ENCODE measurements at regions not wholly inside any gene's neighbourhood (a gene's known extent, or its start where the extent isn't known, plus 50 kb on each side); places are given as distances from the start of the nearest gene placed in this dataset.

DNA sequence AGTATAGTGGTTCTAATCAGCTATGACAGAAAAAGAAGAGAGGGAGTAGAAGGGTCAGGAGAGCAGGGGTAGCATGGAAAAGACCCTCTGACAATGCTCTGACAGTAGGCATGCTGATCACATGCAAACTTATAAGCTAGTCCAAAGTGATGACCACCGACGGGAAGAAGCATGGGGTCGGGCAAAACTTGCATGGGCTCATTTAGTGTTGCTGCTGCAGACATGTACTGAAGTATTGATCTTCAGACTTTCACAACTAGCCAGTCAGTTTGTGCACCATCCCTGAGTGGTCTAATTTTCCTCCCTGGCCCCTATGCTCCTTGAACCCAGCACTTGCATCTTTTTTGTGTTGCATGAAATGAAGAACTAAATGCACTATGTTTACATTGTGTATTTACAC lies 225.4 kb downstream of the SYK start:
- ATAC-seq (no peak), DNase-seq (no peak)
- H3K4me3 Mint-ChIP-seq: no peak overlapping the region
- H3K4me1 Mint-ChIP-seq: no peaks in the 10 kb centered on the region
- H3K27ac Mint-ChIP-seq: peak overlapping the region in 1 of 2 donors; percentile 5
- H3K9me3 Mint-ChIP-seq: peaks cover 0 to 6% of the 10 kb centered on the region in 2 donors
- peaks cover 56% of the 10 kb centered on the region for H3K27me3 Mint-ChIP-seq

DNA sequence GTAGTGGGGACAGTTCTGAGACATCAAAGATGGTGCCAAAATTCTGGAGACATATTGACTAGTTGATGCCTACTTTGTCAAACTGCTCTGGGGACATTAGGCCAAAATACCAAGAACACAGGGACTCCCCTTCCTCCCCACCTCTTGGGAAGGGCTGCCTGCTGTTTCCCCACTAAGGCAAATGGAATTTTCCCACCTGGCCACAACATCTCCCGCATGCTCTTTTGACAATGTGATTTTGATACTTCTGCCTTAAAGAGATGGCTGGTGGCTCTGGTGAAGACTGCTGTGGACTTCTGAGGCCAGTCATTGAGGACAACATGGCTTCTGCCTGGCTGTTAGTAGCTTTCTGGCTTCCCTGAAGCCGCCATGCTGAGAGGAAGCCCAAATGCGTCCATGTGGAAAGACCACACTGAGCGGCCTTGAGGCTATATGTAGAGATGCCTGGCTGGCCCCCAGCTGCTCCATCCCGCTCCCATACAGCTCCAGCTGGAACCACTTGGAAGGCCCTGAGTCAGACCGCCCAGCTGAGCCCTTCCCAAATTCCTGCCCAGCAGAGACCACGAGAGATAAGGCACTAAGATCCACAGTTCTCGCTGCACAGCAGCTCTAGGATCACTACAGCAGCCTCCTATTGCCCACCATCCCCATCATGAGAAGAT lies 226.7 kb downstream of the SYK start:
- DNase-seq (no peak), ATAC-seq (no peak)
- Mint-ChIP-seq H3K4me3 (no peak overlapping the region), H3K4me1 (no peaks in the 10 kb centered on the region), H3K9me3 (no peaks in the 10 kb centered on the region), H3K27me3 (peaks cover 49% of the 10 kb centered on the region), H3K27ac (no peak overlapping the region)

DNA sequence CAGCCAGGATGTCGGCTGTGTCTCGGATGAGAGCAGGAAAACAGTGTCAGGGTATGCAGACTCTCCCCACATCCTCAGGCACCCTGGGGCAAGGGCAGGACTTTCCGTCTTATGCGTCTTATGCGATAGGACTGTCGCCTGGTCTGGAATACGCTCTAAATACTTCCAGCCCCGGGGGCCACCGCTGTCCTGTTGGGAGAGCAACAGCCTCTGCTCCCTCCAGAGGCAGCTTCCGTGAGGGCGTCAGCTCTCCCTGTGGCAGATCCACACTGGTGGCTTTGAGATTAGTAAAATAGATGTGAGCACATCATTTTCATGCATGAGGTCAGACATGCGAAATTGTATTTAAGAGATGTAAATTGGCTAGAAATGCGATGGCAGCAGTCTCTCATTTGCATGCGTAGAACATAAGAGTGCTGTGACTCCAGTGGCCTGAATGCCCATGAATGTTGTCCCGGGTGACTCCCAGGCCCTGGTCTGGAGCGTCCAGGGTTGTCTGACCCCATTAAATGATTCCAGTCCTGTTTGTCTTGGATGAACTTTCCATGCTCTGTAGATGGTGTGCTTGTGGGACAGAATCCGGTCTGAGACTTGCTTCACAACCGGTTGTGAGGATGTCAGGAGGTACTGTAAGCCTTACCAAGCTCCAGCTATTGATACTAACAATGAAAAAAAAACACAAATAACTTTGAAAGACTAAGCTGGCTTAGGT lies 228.2 kb downstream of the SYK start:
- no peak for ATAC-seq
- no peaks in the 10 kb centered on the region for H3K9me3 Mint-ChIP-seq
- peaks cover 39% of the 10 kb centered on the region for H3K27me3 Mint-ChIP-seq
- H3K27ac Mint-ChIP-seq: no peak overlapping the region
- no peak for DNase-seq
- no peak overlapping the region for H3K4me3 Mint-ChIP-seq
- H3K4me1 Mint-ChIP-seq: peaks cover 5% of the 10 kb centered on the region

DNA sequence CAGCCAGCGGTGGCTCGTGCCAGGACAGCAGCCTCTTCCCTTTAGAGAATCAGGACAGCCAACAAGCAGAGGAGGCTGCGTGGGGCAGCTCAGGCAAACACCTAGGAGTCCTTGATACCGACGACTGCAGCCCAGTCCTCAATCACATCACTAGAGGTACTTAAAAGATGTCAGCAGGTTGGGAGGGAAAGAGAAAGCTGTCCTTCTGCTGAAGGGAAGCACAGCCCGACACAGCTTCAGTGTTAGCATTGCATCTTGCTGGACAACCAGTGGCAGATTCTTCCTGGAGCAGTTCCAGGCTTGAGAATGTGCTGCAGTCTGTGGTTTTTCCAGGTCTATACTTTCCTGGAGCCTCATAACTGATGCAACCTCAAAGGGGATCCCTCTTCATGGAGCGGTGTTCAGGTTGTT lies 230.5 kb downstream of the SYK start:
- H3K27ac Mint-ChIP-seq: no peak overlapping the region
- no peak overlapping the region for H3K4me3 Mint-ChIP-seq
- peaks cover 49% of the 10 kb centered on the region for H3K27me3 Mint-ChIP-seq
- H3K9me3 Mint-ChIP-seq: no peaks in the 10 kb centered on the region
- DNase-seq: no peak
- ATAC-seq: no peak
- peaks cover 25% of the 10 kb centered on the region for H3K4me1 Mint-ChIP-seq

DNA sequence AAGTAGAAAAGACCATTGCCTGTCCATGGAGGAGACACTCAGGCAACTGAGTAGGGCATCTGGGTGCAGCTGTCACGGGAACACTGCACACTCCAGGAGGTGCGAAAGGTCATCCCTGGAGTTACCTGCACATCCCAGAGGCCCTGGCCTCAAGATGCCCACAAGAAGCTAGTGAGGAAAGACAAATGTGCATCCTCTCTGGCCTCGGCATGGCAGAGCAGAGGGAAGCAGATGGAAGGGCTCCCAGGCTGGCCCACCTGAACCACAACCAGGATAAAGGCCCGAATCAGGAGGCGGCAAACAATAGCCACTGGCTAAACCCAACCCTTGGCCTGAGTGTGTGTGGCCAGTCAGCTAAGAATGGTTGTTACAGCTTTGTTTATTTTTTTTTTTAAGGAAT lies 231.7 kb downstream of the SYK start:
- ATAC-seq (no peak), DNase-seq (no peak)
- no peak overlapping the region for H3K4me3 Mint-ChIP-seq
- H3K4me1 Mint-ChIP-seq: peaks cover 36% of the 10 kb centered on the region
- no peaks in the 10 kb centered on the region for H3K9me3 Mint-ChIP-seq
- H3K27me3 Mint-ChIP-seq: peaks cover 58% of the 10 kb centered on the region
- no peak overlapping the region for H3K27ac Mint-ChIP-seq

DNA sequence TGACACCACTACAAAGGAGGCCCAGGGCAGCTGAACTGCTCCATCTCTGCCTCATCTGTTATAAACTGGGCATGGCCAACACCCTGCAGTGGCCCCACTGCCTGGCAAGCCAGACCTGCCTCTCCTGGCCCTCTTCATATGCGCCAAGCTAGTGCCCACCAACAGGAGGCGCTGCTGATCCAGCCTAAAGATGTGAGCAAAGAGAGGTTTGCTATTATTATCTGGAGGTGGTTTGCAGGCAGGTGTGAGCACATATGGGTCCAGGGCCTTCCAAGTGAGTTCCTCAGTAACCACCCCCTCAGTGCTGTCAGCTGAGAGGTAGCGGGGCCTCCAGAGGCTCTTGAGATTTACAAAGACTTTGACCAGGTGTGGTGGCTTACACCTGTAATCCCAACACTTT lies 232.2 kb downstream of the SYK start:
- Mint-ChIP-seq H3K9me3 (no peaks in the 10 kb centered on the region), H3K4me3 (no peak overlapping the region), H3K4me1 (peaks cover 41% of the 10 kb centered on the region), H3K27me3 (peaks cover 58% of the 10 kb centered on the region), H3K27ac (no peak overlapping the region)
- peak; percentile 44 for ATAC-seq
- peak; percentile 60 to 70 for DNase-seq

DNA sequence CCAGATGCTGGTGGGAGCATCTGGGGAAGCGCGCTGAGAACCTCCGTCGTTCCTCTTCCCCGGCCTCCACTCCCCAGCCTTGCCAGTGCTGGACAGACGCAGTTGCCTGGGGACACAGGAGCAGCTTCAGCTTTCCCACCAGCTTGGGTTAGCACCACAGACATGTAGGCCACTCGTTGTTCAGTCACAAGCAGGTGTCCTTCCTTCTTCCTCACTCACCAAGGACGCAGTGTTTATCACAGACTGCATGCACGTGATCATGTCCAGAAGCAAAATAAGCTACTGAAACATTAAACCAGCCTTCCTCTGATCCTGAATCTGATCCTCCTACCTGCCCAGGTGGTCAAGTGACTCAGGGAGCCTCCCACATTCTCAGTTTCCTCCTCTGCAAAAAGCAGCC lies 232.9 kb downstream of the SYK start:
- Mint-ChIP-seq H3K9me3 (no peaks in the 10 kb centered on the region), H3K27me3 (peaks cover 51% of the 10 kb centered on the region), H3K4me3 (no peak overlapping the region), H3K27ac (no peak overlapping the region), H3K4me1 (peaks cover 48% of the 10 kb centered on the region)
- no peak for ATAC-seq
- DNase-seq: no peak

DNA sequence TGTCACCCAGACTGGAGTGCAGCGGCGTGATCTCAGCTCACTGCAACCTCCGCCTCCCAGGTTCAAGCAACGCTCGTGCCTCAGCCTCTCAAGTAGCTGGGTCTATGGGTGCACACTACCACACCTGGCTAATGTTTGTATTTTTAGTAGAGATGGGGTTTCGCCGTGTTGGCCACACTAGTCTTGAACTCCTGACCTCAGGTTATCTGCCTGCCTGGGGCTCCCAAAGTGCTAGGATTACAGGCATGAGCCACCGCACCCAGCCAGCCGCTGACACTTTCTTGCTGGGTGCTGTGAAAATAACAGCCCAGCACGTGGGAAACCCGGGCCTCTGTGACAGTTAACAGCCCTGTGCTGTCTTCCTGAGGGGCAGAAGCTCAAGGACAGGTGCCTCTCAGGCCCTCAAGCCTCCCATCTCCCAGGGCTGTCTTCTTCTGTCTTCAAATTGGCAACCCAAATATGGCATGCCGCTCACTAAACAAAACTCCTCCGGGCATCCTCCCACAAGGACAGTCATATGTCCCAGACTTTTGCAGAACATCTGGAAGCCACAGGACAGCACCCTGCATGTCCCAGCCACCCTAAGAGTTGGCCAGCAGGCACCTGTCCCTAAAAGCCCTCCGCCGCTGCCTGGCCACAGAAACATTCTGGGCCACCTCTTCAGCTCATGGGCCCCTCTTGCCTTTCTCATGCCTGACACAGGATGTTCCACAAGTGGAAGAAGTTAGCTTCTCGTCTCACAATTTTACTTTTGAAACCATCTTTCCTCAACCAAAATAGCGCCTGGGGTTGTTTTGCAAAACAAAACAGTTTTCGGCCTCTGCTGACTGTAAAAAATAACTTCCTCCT lies 233.6 kb downstream of the SYK start:
- H3K9me3 Mint-ChIP-seq: no peaks in the 10 kb centered on the region
- no peak overlapping the region for H3K4me3 Mint-ChIP-seq
- DNase-seq (no peak), ATAC-seq (no peak)
- H3K4me1 Mint-ChIP-seq: peaks cover 55% of the 10 kb centered on the region
- peak overlapping the region; percentile 78 to 81 for H3K27ac Mint-ChIP-seq
- H3K27me3 Mint-ChIP-seq: peaks cover 54% of the 10 kb centered on the region

DNA sequence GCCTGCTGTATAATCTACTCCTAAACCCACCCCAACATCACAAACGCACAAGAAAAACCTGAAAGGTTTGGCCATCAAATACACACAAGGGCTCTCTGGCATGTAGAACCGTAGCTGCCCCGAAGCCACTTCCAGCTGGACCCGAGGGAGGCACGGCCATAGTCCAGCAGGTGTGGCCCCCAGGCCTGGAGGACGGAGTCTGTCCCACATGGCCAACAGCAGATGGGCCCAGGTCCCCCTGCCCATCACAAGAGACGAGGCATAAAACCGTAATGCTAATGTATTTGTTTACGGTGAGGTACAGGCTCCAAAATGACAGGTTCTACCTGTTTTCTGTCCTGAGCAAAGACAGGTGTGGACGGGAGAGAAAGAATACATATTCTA lies 234.2 kb downstream of the SYK start:
- peaks cover 61% of the 10 kb centered on the region for H3K4me1 Mint-ChIP-seq
- DNase-seq: no peak
- ATAC-seq: no peak
- H3K4me3 Mint-ChIP-seq: no peak overlapping the region
- peak overlapping the region in 1 of 2 donors; percentile 78 for H3K27ac Mint-ChIP-seq
- H3K9me3 Mint-ChIP-seq: no peaks in the 10 kb centered on the region
- peaks cover 60% of the 10 kb centered on the region for H3K27me3 Mint-ChIP-seq

DNA sequence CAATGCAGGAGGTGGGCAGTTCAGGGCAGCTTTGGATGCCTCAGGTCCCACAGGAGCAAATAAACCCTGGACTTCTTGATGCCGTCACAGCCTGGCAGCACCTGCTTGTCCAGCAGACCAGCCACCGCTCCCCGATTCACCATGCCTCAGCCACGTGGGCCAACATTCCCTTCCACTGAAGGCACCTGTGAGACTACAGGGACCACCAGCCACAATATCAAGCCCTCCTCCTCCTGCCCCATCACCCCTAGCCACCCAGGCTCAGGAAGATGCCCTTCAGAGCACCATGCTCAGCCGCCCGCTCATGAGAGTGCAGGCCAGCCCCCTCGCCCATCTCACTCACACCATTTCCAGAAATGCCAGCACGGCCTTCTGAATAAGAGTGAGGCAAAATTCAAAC lies 234.7 kb downstream of the SYK start:
- no peak overlapping the region for H3K27ac Mint-ChIP-seq
- peaks cover 66% of the 10 kb centered on the region for H3K4me1 Mint-ChIP-seq
- no peak overlapping the region for H3K4me3 Mint-ChIP-seq
- ATAC-seq (no peak), DNase-seq (no peak)
- H3K9me3 Mint-ChIP-seq: no peaks in the 10 kb centered on the region
- H3K27me3 Mint-ChIP-seq: peaks cover 58% of the 10 kb centered on the region

DNA sequence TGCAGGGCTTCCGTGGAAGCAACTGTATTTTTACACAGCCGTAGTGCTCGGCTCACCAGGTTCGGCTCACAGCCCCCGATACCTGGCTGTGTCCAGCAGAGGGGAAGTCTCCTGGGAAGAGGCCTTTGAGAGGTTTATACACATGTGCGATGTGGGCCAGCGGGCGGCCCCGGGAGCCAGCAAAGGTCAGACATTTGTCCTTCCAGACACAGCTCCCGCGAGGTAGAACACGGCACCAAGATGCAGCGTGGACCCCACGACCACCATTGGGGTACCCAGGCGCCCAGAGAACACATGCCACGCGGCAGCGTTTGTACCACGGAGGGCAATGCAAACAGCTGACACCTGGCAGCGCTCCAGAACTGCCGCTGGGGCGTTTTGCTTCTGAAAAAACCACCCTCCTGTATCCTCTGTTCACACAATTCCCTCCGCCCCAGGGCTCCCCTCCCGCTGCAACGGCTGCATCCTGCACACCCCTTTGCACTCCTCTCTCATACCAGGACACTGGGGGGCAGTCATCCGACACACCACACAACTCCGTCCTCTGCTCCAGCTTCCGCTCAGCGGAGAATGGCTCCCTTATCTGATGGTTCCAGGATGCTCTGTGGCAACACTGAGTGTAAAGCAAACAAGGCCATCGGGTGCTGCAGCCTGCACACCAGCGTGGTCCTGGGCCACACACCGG lies 235.3 kb downstream of the SYK start:
- Mint-ChIP-seq H3K9me3 (no peaks in the 10 kb centered on the region), H3K27me3 (peaks cover 52% of the 10 kb centered on the region), H3K4me3 (peak overlapping the region; percentile 24 to 73), H3K4me1 (peaks cover 66% of the 10 kb centered on the region), H3K27ac (no peak overlapping the region)
- ATAC-seq: peak; percentile 93
- DNase-seq: peak; percentile 57 to 74

DNA sequence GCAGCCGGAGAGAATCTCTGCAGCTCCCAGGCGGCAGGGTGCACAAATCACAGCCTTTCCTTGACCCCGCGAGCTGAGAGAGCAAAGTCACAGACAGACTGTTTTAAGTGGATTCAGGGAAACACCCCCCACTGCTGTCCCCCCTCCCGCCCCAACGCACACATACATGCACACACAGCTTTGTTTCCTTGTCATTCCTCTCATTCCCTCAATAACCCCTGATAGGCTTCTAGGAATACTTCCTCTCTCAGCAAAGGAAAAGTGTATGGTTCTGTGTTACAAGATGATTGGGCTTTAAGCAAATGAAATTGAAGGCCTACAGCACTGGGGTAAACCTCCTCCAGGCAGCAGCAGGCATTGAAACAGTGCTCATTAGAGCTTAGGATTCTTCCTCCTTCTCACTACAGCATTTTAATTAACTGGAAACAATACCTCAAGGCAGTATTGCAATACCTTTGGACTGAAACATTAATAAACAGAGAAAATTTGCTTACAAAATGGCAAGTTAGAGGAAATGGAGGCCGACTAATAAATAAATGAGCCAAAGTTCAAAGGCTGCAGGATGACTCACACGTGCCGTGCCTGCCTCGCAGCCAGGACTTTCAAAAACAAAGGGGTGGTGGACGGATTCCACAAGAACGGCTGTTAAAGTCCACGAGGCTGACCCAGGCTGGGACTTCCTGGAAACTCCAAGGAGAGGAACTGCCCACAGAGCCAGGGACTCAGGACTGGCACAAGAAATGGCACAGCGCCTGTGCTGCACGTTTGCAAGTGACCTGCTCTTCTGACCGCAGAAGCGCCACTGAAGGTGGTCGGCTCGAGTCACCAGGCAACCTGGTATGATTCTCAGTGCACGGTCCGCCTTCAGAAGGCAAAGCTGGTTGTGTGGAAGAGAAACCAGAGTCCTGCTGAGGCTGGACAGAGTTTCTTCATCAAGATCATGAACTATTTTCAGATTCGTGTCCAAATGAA lies 236.2 kb downstream of the SYK start:
- ATAC-seq (no peak), DNase-seq (no peak)
- H3K27ac Mint-ChIP-seq: peak overlapping the region; percentile 59 to 67
- peak overlapping the region; percentile 64 to 73 for H3K4me3 Mint-ChIP-seq
- peaks cover 66% of the 10 kb centered on the region for H3K4me1 Mint-ChIP-seq
- peaks cover 57% of the 10 kb centered on the region for H3K27me3 Mint-ChIP-seq
- no peaks in the 10 kb centered on the region for H3K9me3 Mint-ChIP-seq

DNA sequence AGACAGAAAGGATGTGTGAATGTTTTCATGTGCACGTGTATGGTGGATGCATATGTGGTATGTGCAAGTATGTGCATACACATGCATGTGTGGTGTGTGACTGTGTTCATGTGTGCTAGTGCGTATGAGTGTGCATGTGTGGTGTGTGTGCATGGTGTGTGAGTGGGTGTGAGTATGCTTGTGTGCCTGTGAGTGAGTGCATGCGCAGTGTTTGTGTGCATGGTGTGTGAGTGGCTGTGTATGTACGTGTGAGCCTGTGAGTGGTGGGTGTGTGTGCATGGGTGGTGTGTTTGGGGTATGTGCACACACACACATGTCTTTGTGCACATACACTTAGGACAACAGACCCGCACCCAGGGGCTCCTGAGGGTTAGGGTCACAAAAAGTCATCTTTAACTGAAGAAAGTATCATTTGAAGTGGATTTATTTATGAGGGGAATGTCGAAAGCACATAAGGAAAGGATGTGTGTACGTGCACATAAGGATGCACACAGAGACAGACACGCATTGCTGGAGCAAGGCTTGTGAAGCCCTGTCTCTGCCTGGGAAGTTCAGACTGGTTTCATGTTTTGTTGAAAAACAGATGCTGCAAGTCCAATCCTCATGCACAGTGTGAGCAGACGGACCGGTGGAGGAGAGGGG lies 237.0 kb downstream of the SYK start:
- no peak for ATAC-seq
- peaks cover 63% of the 10 kb centered on the region for H3K27me3 Mint-ChIP-seq
- peaks cover 66% of the 10 kb centered on the region for H3K4me1 Mint-ChIP-seq
- no peak overlapping the region for H3K27ac Mint-ChIP-seq
- no peak for DNase-seq
- no peaks in the 10 kb centered on the region for H3K9me3 Mint-ChIP-seq
- H3K4me3 Mint-ChIP-seq: no peak overlapping the region

DNA sequence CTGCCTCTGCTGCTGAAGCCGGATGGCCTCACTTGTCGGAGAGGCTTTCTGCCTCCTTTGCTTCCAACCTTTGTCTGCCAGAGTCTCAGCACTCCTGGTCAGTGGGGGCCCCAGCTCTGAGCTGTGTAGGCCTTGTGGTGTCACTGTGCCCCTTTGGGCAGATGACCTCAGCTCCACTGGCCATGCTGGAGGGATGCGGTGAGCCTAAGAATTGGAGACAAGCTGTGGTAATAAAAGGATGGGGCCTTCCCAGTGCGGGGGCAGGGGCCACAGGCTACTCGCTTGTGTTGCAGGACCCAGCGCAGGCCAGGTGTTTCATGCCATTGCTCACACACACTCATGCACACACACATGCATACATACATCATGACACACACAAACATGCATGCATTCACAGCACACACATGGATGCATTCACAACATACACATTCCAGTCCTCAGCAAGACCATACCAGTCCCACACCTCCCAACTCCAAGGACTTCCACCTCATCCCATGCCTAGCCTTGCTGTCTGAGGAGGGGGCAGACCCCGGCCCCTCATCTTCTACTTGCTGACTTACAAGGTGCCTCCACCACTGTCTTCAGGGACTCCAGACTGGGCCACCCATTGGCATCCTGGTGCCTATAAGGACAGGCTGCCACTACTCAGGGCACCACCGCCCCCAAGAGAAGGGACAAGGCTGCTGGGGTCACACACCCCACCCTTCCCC lies 237.7 kb downstream of the SYK start:
- Mint-ChIP-seq H3K27me3 (peaks cover 70% of the 10 kb centered on the region), H3K4me1 (peaks cover 71% of the 10 kb centered on the region), H3K27ac (no peak overlapping the region), H3K4me3 (no peak overlapping the region), H3K9me3 (no peaks in the 10 kb centered on the region)
- ATAC-seq (no peak), DNase-seq (no peak)

All from stimulated activated naive CD8-positive, alpha-beta T cell treated with anti-CD3 and anti-CD28 coated beads, Interleukin-15, amount 100 ng/mL, for 72 hours (primary cell).